GM12878 (cell line): ENCODE measurements at regions not wholly inside any gene's neighbourhood (a gene's known extent, or its start where the extent isn't known, plus 50 kb on each side); places are given as distances from the start of the nearest gene placed in this dataset.

Source experiments
- ATF7 ChIP-seq: fragments of 450-650 bp; IDR thresholded peaks from 2 replicates; pipeline ENCODE4 v1.6.1; 2016; ENCODE audit warnings: low read depth, mild to moderate bottlenecking
- CREB1 ChIP-seq: IDR thresholded peaks from 2 replicates; pipeline ENCODE4 v1.6.1; 2012; ENCODE audit warnings: low read depth, mild to moderate bottlenecking, inconsistent platforms
- DPF2 ChIP-seq: fragments of 450-650 bp; IDR thresholded peaks from 2 replicates; pipeline ENCODE4 v1.6.1; 2017; ENCODE audit warnings: mild to moderate bottlenecking
- HCFC1 ChIP-seq: fragments of 150-350 bp; IDR thresholded peaks from 2 replicates; pipeline ENCODE4 v1.6.1; 2014; ENCODE audit warnings: low read length
- LARP7 ChIP-seq: fragments of 450-650 bp; IDR thresholded peaks from 2 replicates; pipeline ENCODE4 v1.6.1; 2017; ENCODE audit warnings: mild to moderate bottlenecking
- MTA2 ChIP-seq: fragments of 450-650 bp; IDR thresholded peaks from 2 replicates; pipeline ENCODE4 v1.6.1; 2016; ENCODE audit warnings: low read depth, mild to moderate bottlenecking, moderate library complexity
- MYB ChIP-seq: fragments of 150-350 bp; IDR thresholded peaks from 2 replicates; pipeline ENCODE4 v1.6.1; 2014; ENCODE audit warnings: mild to moderate bottlenecking, low read depth, low read length, borderline replicate concordance
- NBN ChIP-seq: fragments of 450-650 bp; IDR thresholded peaks from 2 replicates; pipeline ENCODE4 v1.6.1; 2016
- PAX8 ChIP-seq: fragments of 450-650 bp; IDR thresholded peaks from 2 replicates; pipeline ENCODE4 v1.6.1; 2017; ENCODE audit warnings: mild to moderate bottlenecking, moderate library complexity
- POLR2A ChIP-seq: IDR thresholded peaks from 2 replicates; pipeline ENCODE4 v1.6.1; 2011; ENCODE audit warnings: low read depth, mild to moderate bottlenecking, low read length
- RCOR1 ChIP-seq: conservative IDR thresholded peaks from 2 replicates; pipeline ENCODE4 v1.6.1; 2012; ENCODE audit warnings: low read depth, low read length, improper control_type of control experiment
- SIN3A ChIP-seq: IDR thresholded peaks from 2 replicates; pipeline ENCODE4 v1.6.1; 2012; ENCODE audit warnings: low read depth, low read length, improper control_type of control experiment
- SIX5 ChIP-seq: IDR thresholded peaks from 2 replicates; pipeline ENCODE4 v1.6.1; 2011; ENCODE audit warnings: mild to moderate bottlenecking, low read depth, low read length, moderate library complexity; ENCODE audit not compliant: severe bottlenecking
- SREBF1 ChIP-seq: IDR thresholded peaks from 2 replicates; pipeline ENCODE4 v1.6.1; 2012; ENCODE audit warnings: mild to moderate bottlenecking, low read length
- SREBF2 ChIP-seq: IDR thresholded peaks from 2 replicates; pipeline ENCODE4 v1.6.1; 2012; ENCODE audit warnings: mild to moderate bottlenecking, low read length
- SRF ChIP-seq, 2 experiments: IDR thresholded peaks; 2 replicates each; pipeline ENCODE4 v1.6.1; 2011; ENCODE audit warnings: low read depth in 2 of 2, low read length in 2 of 2, mild to moderate bottlenecking in 1 of 2, moderate library complexity in 1 of 2
- TBL1XR1 ChIP-seq: IDR thresholded peaks from 2 replicates; pipeline ENCODE4 v1.6.1; 2012; ENCODE audit warnings: low read depth, low read length, improper control_type of control experiment
- ZNF207 ChIP-seq: fragments of 450-650 bp; IDR thresholded peaks from 2 replicates; pipeline ENCODE4 v1.6.1; 2014; ENCODE audit warnings: antibody characterized with exemption, mild to moderate bottlenecking, borderline replicate concordance
- ZNF24 ChIP-seq: fragments of 450-650 bp; IDR thresholded peaks from 2 replicates; pipeline ENCODE4 v1.6.1; 2017; ENCODE audit warnings: antibody characterized with exemption, mild to moderate bottlenecking
- TF ChIP-seq, protein P1 (sequence below): fragments of 450-650 bp; IDR thresholded peaks from 2 replicates; pipeline ENCODE4 v1.6.1; 2018; ENCODE audit warnings: mild to moderate bottlenecking, low read depth, moderate library complexity; ENCODE audit not compliant: partially characterized antibody
- TF ChIP-seq, protein P2 (sequence below): IDR thresholded peaks from 2 replicates; pipeline ENCODE4 v1.6.1; 2012; ENCODE audit warnings: mild to moderate bottlenecking, low read depth, low read length
- TF ChIP-seq, protein P3 (sequence below): IDR thresholded peaks from 2 replicates; pipeline ENCODE4 v1.6.1; 2012; ENCODE audit warnings: low read depth, low read length, improper control_type of control experiment
- TF ChIP-seq, protein P4 (sequence below): fragments of 450-650 bp; IDR thresholded peaks from 2 replicates; pipeline ENCODE4 v1.6.1; 2017; ENCODE audit warnings: mild to moderate bottlenecking, low read depth, inconsistent platforms; ENCODE audit not compliant: poor library complexity, severe bottlenecking
- TF ChIP-seq, protein P5 (sequence below): IDR thresholded peaks from 2 replicates; pipeline ENCODE4 v1.6.1; 2012; ENCODE audit warnings: low read depth, low read length, improper control_type of control experiment

DNA sequence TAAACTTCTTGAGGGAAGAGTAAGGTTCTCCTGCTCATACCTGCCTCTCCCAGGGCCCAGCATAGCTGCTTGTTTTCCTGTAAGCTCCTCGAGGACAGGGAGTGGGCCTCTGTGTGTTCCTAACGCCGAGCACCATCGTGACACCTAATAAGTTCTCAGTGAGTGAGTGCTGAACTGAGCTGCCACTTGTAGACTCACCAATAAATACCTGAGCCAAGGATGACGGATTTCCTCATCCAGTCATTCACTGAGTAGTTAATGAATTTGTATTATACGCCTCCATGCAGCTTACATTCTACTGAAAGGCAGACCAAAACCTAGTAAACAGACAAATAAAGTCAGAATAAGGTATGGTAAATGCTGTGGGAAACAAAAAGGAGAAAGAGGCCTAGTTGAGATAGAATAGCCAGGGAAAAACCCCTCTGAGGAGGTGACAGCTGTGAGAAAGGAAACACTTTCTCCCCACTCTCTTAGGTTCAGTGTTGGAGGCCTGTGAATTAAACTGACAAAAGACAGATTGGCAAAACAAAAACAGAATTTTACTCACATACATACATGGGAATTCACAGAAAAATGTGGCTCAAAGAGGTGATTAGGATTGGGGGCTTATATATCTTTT is 138.6 kb downstream of the B3GNT2 start (continued):
- TF ChIP-seq, protein P1, sequence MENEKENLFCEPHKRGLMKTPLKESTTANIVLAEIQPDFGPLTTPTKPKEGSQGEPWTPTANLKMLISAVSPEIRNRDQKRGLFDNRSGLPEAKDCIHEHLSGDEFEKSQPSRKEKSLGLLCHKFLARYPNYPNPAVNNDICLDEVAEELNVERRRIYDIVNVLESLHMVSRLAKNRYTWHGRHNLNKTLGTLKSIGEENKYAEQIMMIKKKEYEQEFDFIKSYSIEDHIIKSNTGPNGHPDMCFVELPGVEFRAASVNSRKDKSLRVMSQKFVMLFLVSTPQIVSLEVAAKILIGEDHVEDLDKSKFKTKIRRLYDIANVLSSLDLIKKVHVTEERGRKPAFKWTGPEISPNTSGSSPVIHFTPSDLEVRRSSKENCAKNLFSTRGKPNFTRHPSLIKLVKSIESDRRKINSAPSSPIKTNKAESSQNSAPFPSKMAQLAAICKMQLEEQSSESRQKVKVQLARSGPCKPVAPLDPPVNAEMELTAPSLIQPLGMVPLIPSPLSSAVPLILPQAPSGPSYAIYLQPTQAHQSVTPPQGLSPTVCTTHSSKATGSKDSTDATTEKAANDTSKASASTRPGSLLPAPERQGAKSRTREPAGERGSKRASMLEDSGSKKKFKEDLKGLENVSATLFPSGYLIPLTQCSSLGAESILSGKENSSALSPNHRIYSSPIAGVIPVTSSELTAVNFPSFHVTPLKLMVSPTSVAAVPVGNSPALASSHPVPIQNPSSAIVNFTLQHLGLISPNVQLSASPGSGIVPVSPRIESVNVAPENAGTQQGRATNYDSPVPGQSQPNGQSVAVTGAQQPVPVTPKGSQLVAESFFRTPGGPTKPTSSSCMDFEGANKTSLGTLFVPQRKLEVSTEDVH: no peak
- TF ChIP-seq TBL1XR1 (peak; percentile 52; the same call in 1 of the 2 replicates), DPF2 (no peak), MTA2 (peak; percentile 24; the same call in 1 of the 2 replicates), SIX5 (no peak), ZNF207 (no peak), POLR2A (peak; percentile 59; the same call in 1 of the 2 replicates), HCFC1 (no peak), LARP7 (no peak), ATF7 (no peak), SREBF2 (no peak), ZNF24 (no peak), SREBF1 (no peak), SIN3A (no peak), RCOR1 (no peak), MYB (no peak), NBN (no peak), PAX8 (no peak), SRF (IDR thresholded peaks at IDR 0.05; ENCODE audit: low read depth in 2 of 2, low read length in 2 of 2) (no peak), CREB1 (no peak)
- TF ChIP-seq, protein P2, sequence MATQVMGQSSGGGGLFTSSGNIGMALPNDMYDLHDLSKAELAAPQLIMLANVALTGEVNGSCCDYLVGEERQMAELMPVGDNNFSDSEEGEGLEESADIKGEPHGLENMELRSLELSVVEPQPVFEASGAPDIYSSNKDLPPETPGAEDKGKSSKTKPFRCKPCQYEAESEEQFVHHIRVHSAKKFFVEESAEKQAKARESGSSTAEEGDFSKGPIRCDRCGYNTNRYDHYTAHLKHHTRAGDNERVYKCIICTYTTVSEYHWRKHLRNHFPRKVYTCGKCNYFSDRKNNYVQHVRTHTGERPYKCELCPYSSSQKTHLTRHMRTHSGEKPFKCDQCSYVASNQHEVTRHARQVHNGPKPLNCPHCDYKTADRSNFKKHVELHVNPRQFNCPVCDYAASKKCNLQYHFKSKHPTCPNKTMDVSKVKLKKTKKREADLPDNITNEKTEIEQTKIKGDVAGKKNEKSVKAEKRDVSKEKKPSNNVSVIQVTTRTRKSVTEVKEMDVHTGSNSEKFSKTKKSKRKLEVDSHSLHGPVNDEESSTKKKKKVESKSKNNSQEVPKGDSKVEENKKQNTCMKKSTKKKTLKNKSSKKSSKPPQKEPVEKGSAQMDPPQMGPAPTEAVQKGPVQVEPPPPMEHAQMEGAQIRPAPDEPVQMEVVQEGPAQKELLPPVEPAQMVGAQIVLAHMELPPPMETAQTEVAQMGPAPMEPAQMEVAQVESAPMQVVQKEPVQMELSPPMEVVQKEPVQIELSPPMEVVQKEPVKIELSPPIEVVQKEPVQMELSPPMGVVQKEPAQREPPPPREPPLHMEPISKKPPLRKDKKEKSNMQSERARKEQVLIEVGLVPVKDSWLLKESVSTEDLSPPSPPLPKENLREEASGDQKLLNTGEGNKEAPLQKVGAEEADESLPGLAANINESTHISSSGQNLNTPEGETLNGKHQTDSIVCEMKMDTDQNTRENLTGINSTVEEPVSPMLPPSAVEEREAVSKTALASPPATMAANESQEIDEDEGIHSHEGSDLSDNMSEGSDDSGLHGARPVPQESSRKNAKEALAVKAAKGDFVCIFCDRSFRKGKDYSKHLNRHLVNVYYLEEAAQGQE: no peak
- TF ChIP-seq, protein P3, sequence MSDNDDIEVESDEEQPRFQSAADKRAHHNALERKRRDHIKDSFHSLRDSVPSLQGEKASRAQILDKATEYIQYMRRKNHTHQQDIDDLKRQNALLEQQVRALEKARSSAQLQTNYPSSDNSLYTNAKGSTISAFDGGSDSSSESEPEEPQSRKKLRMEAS: no peak
- TF ChIP-seq, protein P4, sequence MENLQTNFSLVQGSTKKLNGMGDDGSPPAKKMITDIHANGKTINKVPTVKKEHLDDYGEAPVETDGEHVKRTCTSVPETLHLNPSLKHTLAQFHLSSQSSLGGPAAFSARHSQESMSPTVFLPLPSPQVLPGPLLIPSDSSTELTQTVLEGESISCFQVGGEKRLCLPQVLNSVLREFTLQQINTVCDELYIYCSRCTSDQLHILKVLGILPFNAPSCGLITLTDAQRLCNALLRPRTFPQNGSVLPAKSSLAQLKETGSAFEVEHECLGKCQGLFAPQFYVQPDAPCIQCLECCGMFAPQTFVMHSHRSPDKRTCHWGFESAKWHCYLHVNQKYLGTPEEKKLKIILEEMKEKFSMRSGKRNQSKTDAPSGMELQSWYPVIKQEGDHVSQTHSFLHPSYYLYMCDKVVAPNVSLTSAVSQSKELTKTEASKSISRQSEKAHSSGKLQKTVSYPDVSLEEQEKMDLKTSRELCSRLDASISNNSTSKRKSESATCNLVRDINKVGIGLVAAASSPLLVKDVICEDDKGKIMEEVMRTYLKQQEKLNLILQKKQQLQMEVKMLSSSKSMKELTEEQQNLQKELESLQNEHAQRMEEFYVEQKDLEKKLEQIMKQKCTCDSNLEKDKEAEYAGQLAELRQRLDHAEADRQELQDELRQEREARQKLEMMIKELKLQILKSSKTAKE: peak; percentile 32
- TF ChIP-seq, protein P5, sequence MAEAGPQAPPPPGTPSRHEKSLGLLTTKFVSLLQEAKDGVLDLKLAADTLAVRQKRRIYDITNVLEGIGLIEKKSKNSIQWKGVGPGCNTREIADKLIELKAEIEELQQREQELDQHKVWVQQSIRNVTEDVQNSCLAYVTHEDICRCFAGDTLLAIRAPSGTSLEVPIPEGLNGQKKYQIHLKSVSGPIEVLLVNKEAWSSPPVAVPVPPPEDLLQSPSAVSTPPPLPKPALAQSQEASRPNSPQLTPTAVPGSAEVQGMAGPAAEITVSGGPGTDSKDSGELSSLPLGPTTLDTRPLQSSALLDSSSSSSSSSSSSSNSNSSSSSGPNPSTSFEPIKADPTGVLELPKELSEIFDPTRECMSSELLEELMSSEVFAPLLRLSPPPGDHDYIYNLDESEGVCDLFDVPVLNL: no peak
